ENCODE measurements at regions not wholly inside any gene's neighbourhood (a gene's known extent, or its start where the extent isn't known, plus 50 kb on each side); places are given as distances from the start of the nearest gene placed in this dataset.

DNA sequence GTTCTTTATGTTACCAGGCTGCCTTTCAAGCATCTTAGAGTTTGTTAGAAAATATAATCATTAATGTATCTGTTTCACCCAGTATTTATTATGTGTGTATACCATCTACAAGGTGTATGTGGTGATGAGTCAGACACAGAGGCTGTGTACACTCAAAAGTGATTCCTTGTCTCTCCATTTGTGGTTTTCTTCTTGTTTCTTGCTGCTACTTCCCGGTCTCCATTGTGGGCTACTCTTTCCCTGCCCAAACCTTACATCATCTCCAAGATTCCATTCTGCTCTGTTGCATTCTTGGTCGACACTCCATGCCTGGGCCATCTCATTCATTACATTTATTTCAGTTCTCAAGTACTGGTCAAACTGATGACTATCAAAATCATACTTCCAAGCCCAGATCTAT lies 182.2 kb upstream of the STXBP5 start:
- H3K4me1 Mint-ChIP-seq = no peaks in the 10 kb centered on the region
- intact Hi-C loops (cut with micrococcal nuclease) = no loop called here
- no peaks in the 10 kb centered on the region for H3K9me3 Mint-ChIP-seq
- no peaks in the 10 kb centered on the region for H3K27me3 Mint-ChIP-seq
- ATAC-seq (no peak), DNase-seq (no peak)
- no peak overlapping the region for H3K4me3 Mint-ChIP-seq
- POLR2A ChIA-PET = no interaction called here
- Histone ChIP-seq H3K27ac (ENCODE audit: low read depth, low read length) (no peak overlapping the region), H3K36me3 (ENCODE audit: control insufficient read depth in 2 of 3, insufficient read depth in 3 of 3, low read length in 3 of 3) (no peaks in the 10 kb centered on the region), H3K27me3 (ENCODE audit: control insufficient read depth in 2 of 2, insufficient read depth in 2 of 2, low read length in 2 of 2) (no peaks in the 10 kb centered on the region), H3K9me3 (ENCODE audit: control insufficient read depth in 2 of 3, low read length in 3 of 3) (no peaks in the 10 kb centered on the region), H3K4me1 (ENCODE audit: control insufficient read depth in 2 of 2, insufficient read depth in 2 of 2, low read length in 2 of 2) (no peaks in the 10 kb centered on the region), H3K4me3 (ENCODE audit: low read length) (no peak overlapping the region)
- H3K27ac Mint-ChIP-seq = no peak overlapping the region
- CTCF ChIA-PET = no interaction called here
- no peaks in the 10 kb centered on the region for H3K36me3 Mint-ChIP-seq

DNA sequence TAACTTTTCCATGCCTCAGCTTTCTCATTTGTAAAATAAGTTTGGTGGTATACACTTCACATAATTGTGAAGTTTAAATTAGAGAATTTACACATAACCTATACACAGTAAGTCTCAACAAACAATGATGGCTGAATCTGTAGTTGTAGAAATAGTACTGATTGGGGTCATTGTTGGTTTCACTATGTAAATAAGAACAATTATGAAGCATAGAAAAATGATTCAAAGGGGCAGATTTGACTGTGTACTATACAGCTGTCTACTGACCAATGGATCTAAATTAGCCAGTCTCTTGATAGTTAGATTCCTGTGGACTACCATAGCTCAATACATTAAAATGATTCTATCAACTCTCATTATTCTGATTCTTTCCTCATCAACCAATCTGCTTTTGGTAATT lies 181.1 kb upstream of the STXBP5 start:
- no peak for DNase-seq
- H3K4me3 Mint-ChIP-seq = no peak overlapping the region
- CTCF ChIA-PET = no interaction called here
- Histone ChIP-seq H3K4me3 (ENCODE audit: low read length) (no peak overlapping the region), H3K27ac (ENCODE audit: low read depth, low read length) (no peak overlapping the region), H3K36me3 (ENCODE audit: control insufficient read depth in 2 of 3, insufficient read depth in 3 of 3, low read length in 3 of 3) (no peaks in the 10 kb centered on the region), H3K27me3 (ENCODE audit: control insufficient read depth in 2 of 2, insufficient read depth in 2 of 2, low read length in 2 of 2) (no peaks in the 10 kb centered on the region), H3K4me1 (ENCODE audit: control insufficient read depth in 2 of 2, insufficient read depth in 2 of 2, low read length in 2 of 2) (no peaks in the 10 kb centered on the region), H3K9me3 (ENCODE audit: control insufficient read depth in 2 of 3, low read length in 3 of 3) (no peaks in the 10 kb centered on the region)
- POLR2A ChIA-PET = no interaction called here
- intact Hi-C loops (cut with micrococcal nuclease) = no loop called here
- H3K4me1 Mint-ChIP-seq = no peaks in the 10 kb centered on the region
- H3K27ac Mint-ChIP-seq = no peak overlapping the region
- no peaks in the 10 kb centered on the region for H3K27me3 Mint-ChIP-seq
- no peaks in the 10 kb centered on the region for H3K9me3 Mint-ChIP-seq
- no peak for ATAC-seq
- H3K36me3 Mint-ChIP-seq = no peaks in the 10 kb centered on the region

- Mint-ChIP-seq H3K36me3 (no peaks in the 10 kb centered on the region), H3K4me1 (no peaks in the 10 kb centered on the region), H3K9me3 (no peaks in the 10 kb centered on the region), H3K27ac (no peak overlapping the region), H3K4me3 (no peak overlapping the region), H3K27me3 (no peaks in the 10 kb centered on the region)
- ATAC-seq (no peak), DNase-seq (no peak)
- H3K36me3 ChIP-seq (ENCODE audit: control insufficient read depth in 2 of 3, insufficient read depth in 3 of 3, low read length in 3 of 3) = no peaks in the 10 kb centered on the region
- no peaks in the 10 kb centered on the region for H3K4me1 ChIP-seq (ENCODE audit: control insufficient read depth in 2 of 2, insufficient read depth in 2 of 2, low read length in 2 of 2)
- H3K4me3 ChIP-seq (ENCODE audit: low read length) = no peak overlapping the region
- H3K27me3 ChIP-seq (ENCODE audit: control insufficient read depth in 2 of 2, insufficient read depth in 2 of 2, low read length in 2 of 2) = no peaks in the 10 kb centered on the region
- H3K27ac ChIP-seq (ENCODE audit: low read depth, low read length) = no peak overlapping the region
- intact Hi-C loops (cut with micrococcal nuclease) = no loop called here
- H3K9me3 ChIP-seq (ENCODE audit: control insufficient read depth in 2 of 3, low read length in 3 of 3) = no peaks in the 10 kb centered on the region
- ChIA-PET POLR2A (no interaction called here), CTCF (no interaction called here)
Measured at GRCh38 chr6:147023581-147023980, 180.6 kb upstream of the STXBP5 start.

DNA sequence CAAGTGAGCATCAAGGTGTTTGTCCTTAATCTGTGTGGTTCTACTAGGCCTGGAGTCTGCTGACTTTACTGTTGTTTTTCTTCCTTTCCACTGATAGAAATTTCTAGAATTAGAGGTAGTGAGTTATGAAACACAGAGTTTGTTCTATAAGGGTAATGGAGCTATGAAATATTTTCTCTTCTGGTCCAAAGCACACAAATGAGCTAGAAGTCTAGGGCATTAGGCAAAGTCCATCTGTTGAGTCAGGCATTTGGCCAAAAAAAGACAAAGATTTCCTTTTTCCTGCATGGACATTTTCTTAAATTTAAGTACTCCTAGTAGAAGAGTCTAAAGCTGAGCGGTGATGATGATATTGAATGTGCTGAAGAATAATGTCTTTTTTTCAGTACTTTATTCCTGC lies 174.3 kb upstream of the STXBP5 start:
- Histone ChIP-seq H3K27ac (ENCODE audit: low read depth, low read length) (no peak overlapping the region), H3K4me1 (ENCODE audit: control insufficient read depth in 2 of 2, insufficient read depth in 2 of 2, low read length in 2 of 2) (no peaks in the 10 kb centered on the region), H3K4me3 (ENCODE audit: low read length) (no peak overlapping the region), H3K27me3 (ENCODE audit: control insufficient read depth in 2 of 2, insufficient read depth in 2 of 2, low read length in 2 of 2) (no peaks in the 10 kb centered on the region), H3K36me3 (ENCODE audit: control insufficient read depth in 2 of 3, insufficient read depth in 3 of 3, low read length in 3 of 3) (no peaks in the 10 kb centered on the region), H3K9me3 (ENCODE audit: control insufficient read depth in 2 of 3, low read length in 3 of 3) (no peaks in the 10 kb centered on the region)
- POLR2A ChIA-PET = no interaction called here
- H3K4me3 Mint-ChIP-seq = no peak overlapping the region
- no peaks in the 10 kb centered on the region for H3K36me3 Mint-ChIP-seq
- H3K9me3 Mint-ChIP-seq = peaks cover 0 to 4% (median 0%) of the 10 kb centered on the region in 11 donors
- DNase-seq (no peak), ATAC-seq (no peak)
- intact Hi-C loops (cut with micrococcal nuclease) = no loop called here
- CTCF ChIA-PET = no interaction called here
- H3K4me1 Mint-ChIP-seq = peaks cover 0 to 6% (median 0%) of the 10 kb centered on the region in 7 donors
- H3K27me3 Mint-ChIP-seq = no peaks in the 10 kb centered on the region
- no peak overlapping the region for H3K27ac Mint-ChIP-seq

DNA sequence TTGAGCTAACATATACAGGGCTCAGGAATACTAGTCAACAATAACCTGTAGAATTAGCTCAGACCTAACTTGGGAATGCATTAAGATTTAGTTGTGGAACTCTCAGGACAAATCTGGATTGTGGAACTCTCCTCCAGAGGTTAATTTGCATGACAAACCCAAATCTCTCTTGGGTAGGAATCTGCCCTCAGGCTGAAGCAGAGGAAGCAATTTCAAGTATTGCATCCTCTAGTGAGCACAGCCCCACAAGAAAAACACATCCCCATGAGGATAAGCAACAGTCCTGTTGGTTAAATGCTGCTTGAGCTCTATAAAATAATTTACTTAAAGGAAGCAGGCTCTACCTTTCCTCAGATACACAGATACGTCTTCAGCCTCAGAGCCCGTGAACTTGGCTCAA lies 170.9 kb upstream of the STXBP5 start:
- H3K4me1 Mint-ChIP-seq = peaks cover 0 to 6% (median 0%) of the 10 kb centered on the region in 7 donors
- H3K4me3 Mint-ChIP-seq = no peak overlapping the region
- CTCF ChIA-PET = no interaction called here
- ATAC-seq = no peak
- Histone ChIP-seq H3K9me3 (ENCODE audit: control insufficient read depth in 2 of 3, low read length in 3 of 3) (no peaks in the 10 kb centered on the region), H3K27ac (ENCODE audit: low read depth, low read length) (no peak overlapping the region), H3K4me1 (ENCODE audit: control insufficient read depth in 2 of 2, insufficient read depth in 2 of 2, low read length in 2 of 2) (no peaks in the 10 kb centered on the region), H3K4me3 (ENCODE audit: low read length) (no peak overlapping the region), H3K36me3 (ENCODE audit: control insufficient read depth in 2 of 3, insufficient read depth in 3 of 3, low read length in 3 of 3) (no peaks in the 10 kb centered on the region), H3K27me3 (ENCODE audit: control insufficient read depth in 2 of 2, insufficient read depth in 2 of 2, low read length in 2 of 2) (no peaks in the 10 kb centered on the region)
- H3K27ac Mint-ChIP-seq = no peak overlapping the region
- no peaks in the 10 kb centered on the region for H3K36me3 Mint-ChIP-seq
- peaks cover 0 to 4% (median 0%) of the 10 kb centered on the region in 11 donors for H3K9me3 Mint-ChIP-seq
- intact Hi-C loops (cut with micrococcal nuclease) = no loop called here
- POLR2A ChIA-PET = interaction anchor here (0.6 kb wide), 1 partner anchor 9 kb away, joined by 5 read pairs; no protein-coding TSS in a partner anchor
- H3K27me3 Mint-ChIP-seq = no peaks in the 10 kb centered on the region
- DNase-seq = no peak

DNA sequence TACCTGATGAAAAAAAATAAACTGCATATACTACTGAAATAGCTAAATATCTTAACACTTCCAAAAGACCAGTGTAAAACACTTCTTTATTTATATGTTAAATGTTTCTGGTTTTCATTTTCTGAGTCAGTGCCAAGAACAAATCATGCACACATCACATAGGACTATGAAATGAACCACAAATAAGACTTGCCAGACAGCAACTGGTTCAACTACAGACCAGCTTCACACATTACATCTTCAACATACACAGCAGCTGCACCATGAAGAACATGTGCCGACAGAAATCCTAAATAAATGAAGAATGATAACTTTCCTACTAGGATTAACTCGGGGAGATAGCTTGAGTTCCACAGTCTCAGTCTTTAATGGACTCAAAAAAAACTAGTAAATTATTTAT lies 168.3 kb upstream of the STXBP5 start:
- ATAC-seq (no peak), DNase-seq (no peak)
- ChIA-PET POLR2A (no interaction called here), CTCF (interaction anchor here (0.7 kb wide), 1 partner anchor 42 kb away, joined by 3 read pairs; no protein-coding TSS in a partner anchor)
- Histone ChIP-seq H3K27me3 (ENCODE audit: control insufficient read depth in 2 of 2, insufficient read depth in 2 of 2, low read length in 2 of 2) (no peaks in the 10 kb centered on the region), H3K4me1 (ENCODE audit: control insufficient read depth in 2 of 2, insufficient read depth in 2 of 2, low read length in 2 of 2) (no peaks in the 10 kb centered on the region), H3K36me3 (ENCODE audit: control insufficient read depth in 2 of 3, insufficient read depth in 3 of 3, low read length in 3 of 3) (no peaks in the 10 kb centered on the region), H3K4me3 (ENCODE audit: low read length) (no peak overlapping the region), H3K9me3 (ENCODE audit: control insufficient read depth in 2 of 3, low read length in 3 of 3) (no peaks in the 10 kb centered on the region), H3K27ac (ENCODE audit: low read depth, low read length) (no peak overlapping the region)
- intact Hi-C loops (cut with micrococcal nuclease) = no loop called here
- H3K4me1 Mint-ChIP-seq = peaks cover 0 to 6% (median 0%) of the 10 kb centered on the region in 7 donors
- H3K36me3 Mint-ChIP-seq = peaks cover 0 to 5% (median 0%) of the 10 kb centered on the region in 5 donors
- H3K27me3 Mint-ChIP-seq = no peaks in the 10 kb centered on the region
- no peak overlapping the region for H3K4me3 Mint-ChIP-seq
- H3K27ac Mint-ChIP-seq = no peak overlapping the region
- peaks cover 0 to 3% (median 0%) of the 10 kb centered on the region in 11 donors for H3K9me3 Mint-ChIP-seq

DNA sequence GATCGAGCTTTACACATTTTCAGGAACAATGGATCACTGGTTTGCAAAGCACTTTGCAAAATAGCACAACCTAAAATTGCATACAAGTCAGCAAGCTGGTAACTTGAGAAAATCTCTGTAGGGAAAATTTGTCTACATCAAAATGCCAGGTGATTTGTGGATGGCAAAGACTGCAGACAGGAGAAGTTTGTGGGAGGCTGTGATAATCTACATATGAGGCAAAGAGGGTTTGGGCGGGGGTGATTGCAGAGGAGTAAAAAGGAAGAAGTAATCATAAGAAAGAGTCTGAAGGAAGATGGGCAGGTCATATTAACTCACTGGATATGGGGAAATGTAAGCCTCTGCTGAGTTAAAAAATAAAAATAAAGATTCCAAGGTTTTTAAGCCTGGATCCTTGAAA lies 166.3 kb upstream of the STXBP5 start:
- H3K36me3 ChIP-seq (ENCODE audit: control insufficient read depth in 2 of 3, insufficient read depth in 3 of 3, low read length in 3 of 3) = no peaks in the 10 kb centered on the region
- Mint-ChIP-seq H3K27ac (no peak overlapping the region), H3K27me3 (no peaks in the 10 kb centered on the region), H3K4me3 (no peak overlapping the region), H3K4me1 (peaks cover 0 to 2% (median 0%) of the 10 kb centered on the region in 7 donors), H3K36me3 (peaks cover 0 to 6% (median 4%) of the 10 kb centered on the region in 5 donors), H3K9me3 (peaks cover 0 to 11% (median 0%) of the 10 kb centered on the region in 11 donors)
- DNase-seq (no peak), ATAC-seq (no peak)
- no peaks in the 10 kb centered on the region for H3K9me3 ChIP-seq (ENCODE audit: control insufficient read depth in 2 of 3, low read length in 3 of 3)
- CTCF ChIA-PET = no interaction called here
- intact Hi-C loops (cut with micrococcal nuclease) = no loop called here
- no peak overlapping the region for H3K27ac ChIP-seq (ENCODE audit: low read depth, low read length)
- no peaks in the 10 kb centered on the region for H3K27me3 ChIP-seq (ENCODE audit: control insufficient read depth in 2 of 2, insufficient read depth in 2 of 2, low read length in 2 of 2)
- H3K4me1 ChIP-seq (ENCODE audit: control insufficient read depth in 2 of 2, insufficient read depth in 2 of 2, low read length in 2 of 2) = no peaks in the 10 kb centered on the region
- no peak overlapping the region for H3K4me3 ChIP-seq (ENCODE audit: low read length)
- POLR2A ChIA-PET = no interaction called here
